Stimulated activated naive CD8-positive, alpha-beta T cell treated with anti-CD3 and anti-CD28 coated beads, Interleukin-15, amount 100 ng/mL, for 72 hours (primary cell): ENCODE measurements at regions not wholly inside any gene's neighbourhood (a gene's known extent, or its start where the extent isn't known, plus 50 kb on each side); places are given as distances from the start of the nearest gene placed in this dataset.
"Not testable (repeated sequence)": the region's sequence is repeated elsewhere in the genome, so short reads cannot be mapped to it uniquely, and the experiment has no call there.

ENCODE experiments used
- ATAC-seq: fragments of 150-1000 bp; cut with Tn5 transposase; 2 replicates; pipeline ENCODE4 v1.10.0; 2021; ENCODE audit warnings: mild to moderate bottlenecking, moderate library complexity
- DNase-seq, 2 donors: peaks; one replicate each; pipeline ENCODE4 v3.0.0; 2021 to 2022
- H3K27ac Mint-ChIP-seq, 2 donors: one replicate each; pipeline ENCODE4 v1.8.0; 2022; ENCODE audit warnings: mild to moderate bottlenecking in 2 of 2, mixed read lengths in 2 of 2, moderate library complexity in 2 of 2
- H3K27me3 Mint-ChIP-seq: one replicate; pipeline ENCODE4 v1.8.0; 2022; ENCODE audit warnings: mixed read lengths
- H3K4me1 Mint-ChIP-seq: one replicate; pipeline ENCODE4 v1.8.0; 2022; ENCODE audit warnings: mild to moderate bottlenecking, mixed read lengths
- H3K4me3 Mint-ChIP-seq, 2 donors: one replicate each; pipeline ENCODE4 v1.8.0; 2022; ENCODE audit warnings: mild to moderate bottlenecking in 2 of 2, mixed read lengths in 2 of 2, moderate library complexity in 1 of 2
- H3K9me3 Mint-ChIP-seq, 2 donors: one replicate each; pipeline ENCODE4 v1.8.0; 2022; ENCODE audit warnings: mixed read lengths in 2 of 2

DNA sequence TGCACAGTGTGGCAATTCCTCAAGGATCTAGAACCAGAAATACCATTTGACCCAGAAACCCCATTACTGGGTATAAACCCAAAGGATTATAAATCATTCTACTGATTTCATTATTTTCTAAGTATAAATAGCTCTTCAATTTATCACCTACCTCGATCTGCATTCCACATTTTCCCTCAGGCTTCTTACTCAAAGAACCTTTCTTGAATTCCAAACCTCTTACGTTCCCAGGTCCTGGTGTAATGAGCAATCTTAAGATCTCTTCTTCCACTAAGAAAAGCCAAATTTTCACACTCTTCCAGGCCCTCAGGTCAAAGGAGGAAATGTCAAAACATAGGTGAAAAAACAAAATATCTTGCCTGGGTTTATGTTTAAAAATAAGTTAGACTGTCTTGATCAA is 237.3 kb upstream of the GPC6 start:
- Mint-ChIP-seq H3K4me1 (no peaks in the 10 kb centered on the region), H3K4me3 (no peak overlapping the region), H3K27me3 (no peaks in the 10 kb centered on the region), H3K27ac (no peak overlapping the region), H3K9me3 (peaks cover 9 to 18% of the 10 kb centered on the region in 2 donors)
- DNase-seq (no peak), ATAC-seq (no peak)

DNA sequence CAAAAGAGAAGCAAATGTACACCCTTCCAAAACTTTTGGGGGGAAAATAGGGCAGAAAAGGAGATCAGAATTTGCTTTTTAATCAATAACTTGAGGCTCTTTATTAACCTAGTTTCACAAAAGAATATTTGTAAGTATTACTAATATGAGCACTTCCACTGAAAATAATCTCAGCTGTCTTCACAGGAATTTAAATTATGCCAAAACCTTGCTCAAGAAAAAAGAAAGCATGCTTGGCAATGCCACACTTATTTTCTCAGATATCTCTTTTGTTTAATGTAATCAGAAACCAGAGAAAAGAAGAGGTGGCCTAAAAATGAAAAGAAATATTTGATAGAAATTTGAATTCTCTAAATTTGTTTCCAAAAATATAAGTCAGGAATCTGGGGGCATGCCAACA is 234.9 kb upstream of the GPC6 start:
- ATAC-seq, result no peak
- Mint-ChIP-seq H3K4me3 (no peak overlapping the region), H3K4me1 (no peaks in the 10 kb centered on the region)

DNA sequence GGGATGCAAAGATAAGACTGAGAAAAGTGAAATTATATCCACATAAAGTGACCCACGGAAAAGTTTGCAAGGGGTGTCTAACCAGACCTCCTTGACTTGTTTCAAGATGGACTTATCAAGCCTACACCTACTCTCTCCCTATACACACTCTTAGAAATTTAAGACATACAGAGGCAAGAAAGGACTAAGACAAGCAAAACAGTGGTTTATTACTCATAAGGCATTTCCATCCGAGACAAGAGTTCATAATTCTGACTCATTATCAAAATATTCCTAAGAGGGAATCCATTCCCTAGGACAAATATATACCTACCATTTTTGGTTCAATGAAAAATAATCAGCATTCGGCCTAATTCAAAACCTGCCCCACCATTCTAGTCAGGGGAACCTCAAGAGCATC is 232.6 kb upstream of the GPC6 start:
- Mint-ChIP-seq H3K27me3 (no peaks in the 10 kb centered on the region), H3K27ac (no peak overlapping the region), H3K4me3 (no peak overlapping the region), H3K4me1 (no peaks in the 10 kb centered on the region), H3K9me3 (peaks cover 16 to 34% of the 10 kb centered on the region in 2 donors)
- DNase-seq, result no peak
- ATAC-seq, result no peak

More for the DNA sequence above, 234.9 kb upstream of the GPC6 start:
- H3K27ac Mint-ChIP-seq, result no peak overlapping the region
- H3K9me3 Mint-ChIP-seq, result peaks cover 20 to 28% of the 10 kb centered on the region in 2 donors
- H3K27me3 Mint-ChIP-seq, result no peaks in the 10 kb centered on the region
- no peak for DNase-seq

DNA sequence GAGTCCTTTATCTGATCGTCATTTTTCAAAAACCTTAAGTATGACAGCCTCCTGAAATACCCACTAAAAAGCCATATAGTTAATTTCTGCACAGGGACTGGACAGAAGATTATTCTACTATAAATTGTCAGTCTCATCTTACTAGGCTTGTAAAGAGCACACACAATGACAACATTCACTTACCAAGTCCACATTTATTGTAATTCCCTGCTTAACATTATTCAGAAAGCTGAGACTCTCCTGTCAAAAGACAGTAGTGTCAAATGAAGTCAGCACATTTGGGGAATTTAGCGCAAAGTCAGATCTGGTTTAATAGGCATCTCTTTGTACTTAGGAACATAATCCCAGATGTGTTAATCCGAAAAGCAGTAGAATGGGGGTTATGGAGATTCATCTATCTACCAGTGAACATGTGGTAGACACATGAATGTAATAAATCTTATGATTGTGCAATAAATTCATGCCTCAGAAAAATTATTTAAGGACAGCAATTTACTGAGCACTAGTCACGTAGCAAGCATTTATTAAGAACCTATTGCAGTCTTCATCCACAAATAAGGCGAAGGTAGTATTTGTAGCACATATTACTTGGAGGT is 224.6 kb upstream of the GPC6 start:
- H3K4me3 Mint-ChIP-seq, result no peak overlapping the region
- H3K9me3 Mint-ChIP-seq, result peaks cover 8 to 19% of the 10 kb centered on the region in 2 donors
- H3K27ac Mint-ChIP-seq, result no peak overlapping the region
- ATAC-seq, result no peak
- H3K27me3 Mint-ChIP-seq, result no peaks in the 10 kb centered on the region
- DNase-seq, result no peak
- H3K4me1 Mint-ChIP-seq, result no peaks in the 10 kb centered on the region

DNA sequence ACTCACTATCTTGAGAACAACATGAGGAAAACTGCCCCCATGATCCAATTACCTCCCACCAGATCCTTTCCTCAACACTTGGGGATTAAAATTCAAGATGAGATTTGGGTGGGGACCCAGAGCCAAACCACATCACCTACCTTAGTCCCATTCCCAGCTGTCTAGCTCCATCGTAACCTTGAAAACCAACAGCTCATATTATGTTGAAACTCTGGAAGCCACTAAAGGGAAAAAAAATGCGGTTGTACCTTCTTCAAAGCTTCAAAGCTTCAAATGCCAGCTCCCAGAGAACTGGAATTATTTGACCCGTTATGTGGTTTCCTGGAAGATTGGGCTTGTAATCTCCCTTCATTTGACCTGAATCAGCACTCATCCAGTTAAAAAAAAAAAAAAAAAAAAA is 223.1 kb upstream of the GPC6 start:
- no peak overlapping the region for H3K4me3 Mint-ChIP-seq
- peaks cover 13 to 26% of the 10 kb centered on the region in 2 donors for H3K9me3 Mint-ChIP-seq
- DNase-seq (no peak), ATAC-seq (no peak)
- no peaks in the 10 kb centered on the region for H3K27me3 Mint-ChIP-seq
- no peaks in the 10 kb centered on the region for H3K4me1 Mint-ChIP-seq
- no peak overlapping the region for H3K27ac Mint-ChIP-seq

DNA sequence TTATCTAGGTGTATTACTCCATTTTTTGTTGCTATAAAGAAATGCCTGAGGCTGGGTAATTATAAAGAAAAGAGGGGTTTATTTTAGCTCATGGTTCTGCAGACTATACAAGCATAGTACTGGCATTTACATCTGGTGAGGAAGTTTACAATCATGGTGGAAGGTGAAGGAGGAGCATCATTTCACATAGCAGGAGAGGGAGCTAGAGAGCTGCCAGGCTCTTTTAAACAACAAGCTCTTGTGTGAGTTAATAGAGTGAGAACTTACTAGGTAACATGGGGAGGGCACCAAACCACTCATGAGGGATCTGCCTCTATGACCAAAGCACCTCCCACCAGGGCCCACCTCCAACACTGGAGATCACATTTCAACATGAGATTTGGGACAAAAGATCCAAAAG is 221.7 kb upstream of the GPC6 start:
- no peaks in the 10 kb centered on the region for H3K27me3 Mint-ChIP-seq
- peaks cover 13 to 31% of the 10 kb centered on the region in 2 donors for H3K9me3 Mint-ChIP-seq
- no peaks in the 10 kb centered on the region for H3K4me1 Mint-ChIP-seq
- no peak overlapping the region for H3K27ac Mint-ChIP-seq
- DNase-seq, result no peak
- H3K4me3 Mint-ChIP-seq, result no peak overlapping the region
- no peak for ATAC-seq

DNA sequence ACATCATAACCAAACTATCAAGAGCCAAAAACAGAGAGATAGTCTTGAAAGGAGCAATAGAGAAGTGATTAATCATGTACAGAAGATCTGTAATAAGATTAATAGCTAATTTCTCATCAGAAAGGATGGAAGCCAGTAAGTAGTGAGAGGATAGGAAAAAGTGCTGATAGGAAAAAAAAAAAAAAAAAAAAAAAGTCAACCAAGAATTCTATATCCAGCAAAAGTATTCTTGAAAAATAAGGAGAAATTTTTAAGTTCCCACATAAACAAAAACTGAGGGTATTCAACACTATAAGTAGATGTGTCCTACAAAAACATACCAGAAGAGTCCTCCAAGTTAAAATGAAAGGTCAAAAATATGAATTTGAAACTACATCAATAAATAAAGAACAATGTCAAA is 218.7 kb upstream of the GPC6 start:
- no peaks in the 10 kb centered on the region for H3K27me3 Mint-ChIP-seq
- ATAC-seq, result no peak
- no peak for DNase-seq
- no peaks in the 10 kb centered on the region for H3K4me1 Mint-ChIP-seq
- no peak overlapping the region for H3K4me3 Mint-ChIP-seq
- H3K9me3 Mint-ChIP-seq, result peaks cover 13 to 31% of the 10 kb centered on the region in 2 donors
- no peak overlapping the region for H3K27ac Mint-ChIP-seq

DNA sequence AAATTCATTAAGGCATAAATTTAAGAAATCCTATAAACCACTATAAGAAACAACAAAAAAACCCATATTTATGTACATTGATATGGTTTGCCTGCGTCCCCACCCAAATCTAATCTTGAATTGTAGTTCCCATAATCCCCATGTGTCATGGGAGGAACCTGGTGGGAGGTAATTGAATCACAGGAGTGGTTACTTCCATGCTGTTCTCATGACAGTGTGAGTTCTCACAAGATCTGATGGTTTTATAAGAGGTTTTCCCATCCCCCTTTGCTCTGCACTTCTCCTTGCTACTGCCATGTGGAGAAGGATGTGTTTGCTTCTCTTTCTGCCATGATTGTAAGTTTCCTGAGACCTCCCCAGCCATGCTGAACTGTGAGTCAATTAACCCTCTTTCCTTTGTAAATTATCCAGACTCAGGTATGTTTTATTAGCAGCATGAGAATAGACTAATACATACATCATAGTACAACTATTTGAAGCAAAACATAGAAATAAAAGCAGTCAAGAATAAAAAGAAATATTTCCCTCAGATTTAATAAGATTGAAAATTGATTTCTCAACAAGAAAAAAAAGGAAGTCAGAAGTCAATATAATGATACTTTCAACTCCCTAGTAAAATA is 209.0 kb upstream of the GPC6 start:
- DNase-seq (no peak), ATAC-seq (no peak)
- Mint-ChIP-seq H3K4me1 (no peaks in the 10 kb centered on the region), H3K9me3 (peaks cover 12 to 48% of the 10 kb centered on the region in 2 donors), H3K27me3 (no peaks in the 10 kb centered on the region), H3K4me3 (no peak overlapping the region), H3K27ac (no peak overlapping the region)

DNA sequence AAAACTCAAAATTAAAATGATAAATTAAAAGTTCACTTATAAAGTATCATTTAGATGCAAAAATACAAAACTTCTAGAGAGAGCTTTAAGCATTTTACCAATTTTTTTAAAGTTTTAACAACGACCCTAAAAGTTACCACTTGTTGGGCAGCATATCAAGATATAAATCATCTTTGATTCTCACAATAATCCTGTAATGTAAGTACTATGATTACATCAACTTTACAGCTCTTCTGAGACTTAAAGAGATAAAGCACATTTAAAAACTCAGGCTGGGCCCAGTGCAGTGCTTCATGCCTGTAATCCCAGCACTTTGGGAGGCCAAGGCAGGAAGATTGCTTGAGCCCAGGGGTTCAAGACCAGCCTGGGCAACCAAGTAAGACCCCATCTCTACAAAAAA is 202.7 kb upstream of the GPC6 start:
- DNase-seq (no peak), ATAC-seq (no peak)
- Mint-ChIP-seq H3K9me3 (peaks cover 12% of the 10 kb centered on the region in 2 donors), H3K4me1 (no peaks in the 10 kb centered on the region), H3K4me3 (no peak overlapping the region), H3K27me3 (no peaks in the 10 kb centered on the region), H3K27ac (no peak overlapping the region)

DNA sequence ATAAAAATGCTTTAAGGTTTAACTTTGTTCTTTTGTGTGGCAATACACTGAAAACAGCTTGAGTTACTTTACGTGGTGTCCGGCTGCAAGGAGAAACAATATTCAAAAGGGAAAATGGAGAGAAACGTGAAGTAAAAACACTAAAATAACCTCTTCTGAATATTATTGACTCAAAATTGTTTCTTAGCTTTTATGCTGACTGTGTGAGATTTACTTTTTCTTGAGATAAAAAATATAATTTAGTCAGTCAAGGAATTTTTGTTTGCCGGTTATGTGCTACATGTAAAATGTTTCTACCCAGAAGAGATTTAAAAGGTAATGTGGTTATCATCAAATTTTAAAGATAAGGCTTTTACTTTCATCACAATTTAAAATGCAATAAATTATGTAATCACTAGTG is 200.6 kb upstream of the GPC6 start:
- ATAC-seq (no peak), DNase-seq (no peak)
- Mint-ChIP-seq H3K27me3 (no peaks in the 10 kb centered on the region), H3K27ac (no peak overlapping the region), H3K4me3 (no peak overlapping the region), H3K9me3 (peaks cover 4 to 6% of the 10 kb centered on the region in 2 donors), H3K4me1 (no peaks in the 10 kb centered on the region)

DNA sequence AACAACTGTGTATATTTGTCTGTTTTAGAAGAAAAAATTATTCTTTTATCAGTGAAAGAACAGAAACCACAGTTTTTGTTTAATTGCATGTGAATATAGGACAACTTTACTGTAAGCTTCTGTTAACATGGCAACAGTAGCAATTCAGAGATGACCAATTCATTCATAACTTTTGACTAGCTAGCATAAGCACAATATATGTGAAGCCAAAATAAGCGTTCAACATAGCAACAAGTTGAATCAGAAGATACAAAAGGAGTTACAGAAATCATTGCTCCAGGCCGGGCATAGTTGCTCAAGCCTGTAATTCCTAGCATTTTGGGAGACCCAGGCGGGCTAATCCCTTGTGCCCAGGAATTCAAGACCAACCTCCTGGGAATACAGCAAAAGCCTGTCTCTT is 197.1 kb upstream of the GPC6 start:
- no peaks in the 10 kb centered on the region for H3K27me3 Mint-ChIP-seq
- no peak overlapping the region for H3K27ac Mint-ChIP-seq
- H3K4me1 Mint-ChIP-seq, result no peaks in the 10 kb centered on the region
- no peaks in the 10 kb centered on the region for H3K9me3 Mint-ChIP-seq
- no peak for DNase-seq
- H3K4me3 Mint-ChIP-seq, result no peak overlapping the region
- no peak for ATAC-seq

DNA sequence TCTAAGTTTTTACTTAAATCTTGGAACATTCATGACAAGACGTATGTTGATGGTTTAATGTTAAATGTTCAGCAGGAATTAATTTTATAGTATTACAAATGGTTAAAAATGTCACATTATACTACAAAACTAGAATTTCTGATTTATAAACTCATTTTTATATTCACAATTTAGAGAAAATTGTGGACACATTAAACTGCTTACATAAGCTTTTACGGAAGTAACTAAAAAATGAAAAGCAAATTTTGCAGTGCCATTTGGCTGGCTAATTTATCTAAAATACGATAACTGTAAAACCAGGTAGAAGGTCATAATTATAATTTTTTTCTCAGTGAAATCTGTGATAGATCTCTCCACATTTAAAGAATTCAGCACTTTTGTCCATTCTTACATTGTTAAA is 190.2 kb upstream of the GPC6 start:
- H3K27me3 Mint-ChIP-seq, result no peaks in the 10 kb centered on the region
- DNase-seq, result no peak
- H3K27ac Mint-ChIP-seq, result no peak overlapping the region
- peaks cover 4 to 12% of the 10 kb centered on the region in 2 donors for H3K9me3 Mint-ChIP-seq
- ATAC-seq, result no peak
- no peak overlapping the region for H3K4me3 Mint-ChIP-seq
- H3K4me1 Mint-ChIP-seq, result no peaks in the 10 kb centered on the region

DNA sequence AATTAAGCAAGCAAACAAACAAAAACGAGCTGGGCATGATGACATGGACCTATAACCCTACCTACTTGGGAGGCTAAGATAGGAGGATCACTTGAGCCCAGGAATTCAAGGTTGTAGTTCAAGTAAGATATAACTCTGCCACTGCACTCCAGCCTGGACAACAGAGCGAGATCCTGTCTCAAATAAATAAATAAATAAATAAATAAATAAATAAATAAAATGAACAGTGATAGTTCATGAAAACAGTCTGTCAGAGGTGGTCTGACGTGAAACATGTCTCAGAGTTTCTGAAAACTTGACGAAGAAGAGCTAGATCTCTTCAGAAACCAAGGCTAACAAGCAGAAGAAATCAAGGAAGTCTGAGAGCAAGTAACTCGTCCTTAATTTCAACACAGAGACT is 188.8 kb upstream of the GPC6 start:
- no peak for ATAC-seq

DNA sequence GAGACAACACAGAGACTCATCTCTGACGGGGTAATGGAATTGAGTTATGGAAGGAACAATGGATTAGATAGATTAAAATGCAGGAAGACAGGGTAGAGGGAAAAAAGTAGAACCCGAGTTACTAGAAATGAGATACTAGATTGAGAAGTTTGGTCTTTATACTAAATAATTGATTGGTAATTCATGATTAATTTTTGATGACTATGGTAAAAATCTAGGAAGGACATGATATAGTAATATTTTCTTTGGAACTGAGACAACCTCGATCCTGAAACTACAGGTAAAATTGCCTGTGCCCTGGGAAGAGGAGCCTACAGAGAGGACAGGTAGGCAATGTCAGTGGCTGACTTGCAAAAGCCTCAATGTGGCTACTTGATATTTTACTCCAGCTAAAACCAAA is 188.4 kb upstream of the GPC6 start:
- ATAC-seq (no peak), DNase-seq (no peak)
- no peak overlapping the region for H3K27ac Mint-ChIP-seq
- H3K4me1 Mint-ChIP-seq, result no peaks in the 10 kb centered on the region
- H3K9me3 Mint-ChIP-seq, result peaks cover 4 to 12% of the 10 kb centered on the region in 2 donors
- no peaks in the 10 kb centered on the region for H3K27me3 Mint-ChIP-seq
- H3K4me3 Mint-ChIP-seq, result no peak overlapping the region

More for the DNA sequence above, 188.8 kb upstream of the GPC6 start:
- H3K27ac Mint-ChIP-seq, result no peak overlapping the region
- no peak for DNase-seq
- peaks cover 4 to 12% of the 10 kb centered on the region in 2 donors for H3K9me3 Mint-ChIP-seq
- no peaks in the 10 kb centered on the region for H3K27me3 Mint-ChIP-seq
- H3K4me3 Mint-ChIP-seq, result no peak overlapping the region
- H3K4me1 Mint-ChIP-seq, result no peaks in the 10 kb centered on the region

DNA sequence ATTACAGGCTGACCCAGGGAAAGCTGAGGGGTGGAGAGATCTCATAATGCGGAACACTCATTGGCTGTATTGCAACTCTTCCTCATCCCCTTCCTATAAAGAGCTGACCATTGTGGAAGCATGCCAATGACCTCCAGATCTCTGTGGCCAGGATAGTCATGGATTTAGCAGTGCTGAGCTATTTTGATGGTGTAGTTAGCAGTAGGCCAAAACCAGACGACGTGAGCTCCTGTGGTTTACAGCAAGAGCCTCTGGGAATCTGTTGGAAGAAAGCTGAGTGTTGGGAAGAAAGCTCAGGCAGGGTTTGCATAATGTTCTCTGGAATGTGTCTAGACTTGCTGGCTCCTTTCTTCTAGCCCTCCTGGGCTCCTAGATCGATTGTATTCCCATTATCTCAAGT is 187.5 kb upstream of the GPC6 start:
- peaks cover 4 to 12% of the 10 kb centered on the region in 2 donors for H3K9me3 Mint-ChIP-seq

DNA sequence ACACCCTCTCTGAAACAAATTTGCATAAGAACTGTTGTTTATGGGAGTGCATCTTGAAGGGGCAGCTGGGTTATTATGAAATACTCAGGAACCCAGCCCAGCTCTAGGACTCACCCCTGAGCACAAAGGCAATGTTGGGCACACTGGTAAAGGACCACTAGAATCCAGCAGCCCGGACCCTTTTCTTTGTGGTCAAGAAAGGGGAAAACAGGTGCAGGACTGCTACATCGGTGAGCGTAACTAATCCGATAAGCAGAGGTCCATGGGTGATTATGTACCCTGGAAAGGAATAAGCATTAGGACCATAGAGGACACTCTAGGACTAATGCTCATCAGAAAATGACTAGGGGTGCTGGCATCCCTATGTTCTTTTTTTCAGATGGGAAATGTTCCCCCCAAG is 185.0 kb upstream of the GPC6 start:
- not testable (repeated sequence) for DNase-seq, H3K4me3 Mint-ChIP-seq, H3K27me3 Mint-ChIP-seq, H3K27ac Mint-ChIP-seq, ATAC-seq, H3K4me1 Mint-ChIP-seq
- H3K9me3 Mint-ChIP-seq, result peaks cover 4 to 12% of the 10 kb centered on the region in 2 donors

More for the DNA sequence above, 187.5 kb upstream of the GPC6 start:
- Mint-ChIP-seq H3K4me3 (no peak overlapping the region), H3K27me3 (no peaks in the 10 kb centered on the region), H3K4me1 (no peaks in the 10 kb centered on the region), H3K27ac (no peak overlapping the region)
- ATAC-seq, result no peak
- DNase-seq, result no peak

DNA sequence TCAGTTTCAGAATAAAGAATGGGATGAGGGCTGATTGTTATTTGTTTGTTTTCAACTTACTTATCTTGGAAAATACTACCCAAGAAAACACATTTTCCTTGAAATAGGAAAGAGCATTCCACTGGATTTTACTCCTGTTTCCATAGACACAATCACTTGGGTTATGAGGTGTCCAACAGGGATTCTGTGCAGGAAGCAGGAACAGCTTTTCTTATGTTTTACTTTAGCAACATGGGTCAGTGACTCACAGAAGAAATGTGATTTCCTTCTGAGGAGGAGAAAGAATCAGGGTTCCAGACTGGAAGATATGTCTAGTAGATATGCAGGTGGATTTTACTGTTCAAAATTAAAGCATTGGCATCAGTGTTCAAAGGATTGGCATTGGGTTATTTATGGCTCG is 180.8 kb upstream of the GPC6 start:
- Mint-ChIP-seq H3K27ac (no peak overlapping the region), H3K4me3 (no peak overlapping the region), H3K4me1 (no peaks in the 10 kb centered on the region), H3K9me3 (peaks cover 0 to under 1% of the 10 kb centered on the region in 2 donors), H3K27me3 (no peaks in the 10 kb centered on the region)
- DNase-seq (no peak), ATAC-seq (no peak)
